KMS-11 (cell line): ENCODE measurements at regions not wholly inside any gene's neighbourhood (a gene's known extent, or its start where the extent isn't known, plus 50 kb on each side); places are given as distances from the start of the nearest gene placed in this dataset.

Experiments used
- H2AFZ ChIP-seq: fragments of 200-600 bp; sonication (generic); 2 replicates; pipeline ENCODE4 v1.6.1; 2016; ENCODE audit warnings: antibody characterized with exemption, mixed run types, low read depth
- H3K27ac ChIP-seq: fragments of 200-600 bp; sonication (generic); 2 replicates; pipeline ENCODE4 v1.6.1; 2016; ENCODE audit warnings: mild to moderate bottlenecking, mixed run types
- H3K27me3 ChIP-seq: fragments of 200-600 bp; sonication (generic); 2 replicates; pipeline ENCODE4 v1.6.1; 2017; ENCODE audit warnings: mild to moderate bottlenecking, low read depth, mixed run types, moderate library complexity; ENCODE audit not compliant: insufficient read depth
- H3K36me3 ChIP-seq: fragments of 200-600 bp; sonication (generic); 2 replicates; pipeline ENCODE4 v1.6.1; 2017; ENCODE audit warnings: mild to moderate bottlenecking, mixed run types; ENCODE audit not compliant: insufficient read depth
- H3K4me1 ChIP-seq: fragments of 200-600 bp; sonication (generic); 2 replicates; pipeline ENCODE4 v1.6.1; 2016; ENCODE audit warnings: mild to moderate bottlenecking, low read depth, mixed run types; ENCODE audit not compliant: poor library complexity, severe bottlenecking
- H3K4me2 ChIP-seq: fragments of 200-600 bp; sonication (generic); 2 replicates; pipeline ENCODE4 v1.7.0; 2016; ENCODE audit warnings: mild to moderate bottlenecking, mixed run types
- H3K4me3 ChIP-seq: fragments of 200-600 bp; sonication (generic); IDR thresholded peaks from 2 replicates; pipeline ENCODE4 v1.6.1; 2017; ENCODE audit warnings: low read depth, low read length, mixed read lengths; ENCODE audit not compliant: insufficient read depth
- H3K79me2 ChIP-seq: fragments of 200-600 bp; sonication (generic); 2 replicates; pipeline ENCODE4 v1.6.1; 2016; ENCODE audit warnings: low read depth, mixed run types; ENCODE audit not compliant: insufficient read depth
- H3K9ac ChIP-seq: fragments of 200-600 bp; sonication (generic); 2 replicates; pipeline ENCODE4 v1.6.1; 2016; ENCODE audit warnings: mild to moderate bottlenecking, mixed run types
- H4K20me1 ChIP-seq: fragments of 200-600 bp; sonication (generic); 2 replicates; pipeline ENCODE4 v1.6.1; 2016; ENCODE audit warnings: mild to moderate bottlenecking, mixed run types; ENCODE audit not compliant: insufficient read depth
- CTCF ChIP-seq: fragments of 200-600 bp; sonication (generic); conservative IDR thresholded peaks from 2 replicates; pipeline ENCODE4 v1.6.1; 2017; ENCODE audit warnings: low read depth, mild to moderate bottlenecking, antibody characterized with exemption, low read length, moderate library complexity, mixed read lengths

DNA sequence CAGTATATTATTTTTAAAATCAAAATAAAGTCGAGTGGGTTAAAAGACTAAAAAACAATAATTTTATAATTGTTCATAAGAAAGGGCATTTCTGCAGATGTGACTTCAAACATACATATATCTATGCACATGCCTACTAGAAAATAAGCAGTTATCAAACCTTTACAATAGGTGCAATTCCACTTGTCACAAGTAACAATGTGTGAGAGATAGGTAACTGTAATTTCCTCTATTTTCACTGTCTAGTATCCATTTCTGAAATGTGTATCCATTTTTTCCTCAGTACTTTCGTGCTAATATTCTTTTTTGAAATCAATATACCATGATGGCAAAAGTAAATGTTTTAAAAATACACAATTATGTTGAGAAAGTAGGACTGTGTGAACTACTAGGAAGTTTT is 96.9 kb upstream of the GNAI1 start:
- Histone ChIP-seq H3K4me2 (no peak overlapping the region), H4K20me1 (no peaks in the 10 kb centered on the region), H3K27ac (no peak overlapping the region), H3K36me3 (no peaks in the 10 kb centered on the region), H2AFZ (no peak overlapping the region), H3K4me1 (no peaks in the 10 kb centered on the region), H3K79me2 (no peaks in the 10 kb centered on the region), H3K9ac (no peak overlapping the region), H3K4me3 (no peak overlapping the region), H3K27me3 (no peaks in the 10 kb centered on the region)
- no peak for TF ChIP-seq CTCF

DNA sequence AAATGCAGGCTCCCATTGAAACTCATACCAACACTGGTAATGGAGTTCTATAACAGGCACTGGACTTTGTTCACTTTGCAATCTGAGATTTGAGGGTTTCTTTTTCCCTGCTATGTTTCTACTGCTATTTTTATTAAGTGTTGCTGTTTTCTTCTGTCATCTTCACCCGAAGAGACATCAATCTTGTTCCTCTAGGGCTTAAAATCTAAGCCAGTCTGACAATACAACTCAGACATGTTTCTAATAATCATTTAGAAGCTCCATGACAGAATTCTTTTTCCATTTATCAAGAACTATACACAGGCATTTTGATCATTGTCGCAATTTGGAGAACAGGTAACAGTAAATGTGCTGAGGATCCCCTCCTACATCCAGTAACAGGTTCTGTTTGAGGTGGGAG is 98.5 kb upstream of the GNAI1 start:
- no peaks in the 10 kb centered on the region for H3K36me3 ChIP-seq
- no peak for TF ChIP-seq CTCF
- H4K20me1 ChIP-seq = no peaks in the 10 kb centered on the region
- no peak overlapping the region for H3K4me3 ChIP-seq
- no peaks in the 10 kb centered on the region for H3K4me1 ChIP-seq
- H3K4me2 ChIP-seq = no peak overlapping the region
- H3K27ac ChIP-seq = no peak overlapping the region
- H3K79me2 ChIP-seq = no peaks in the 10 kb centered on the region
- no peak overlapping the region for H3K9ac ChIP-seq
- H3K27me3 ChIP-seq = no peaks in the 10 kb centered on the region
- H2AFZ ChIP-seq = no peak overlapping the region

GRCh38 chr7:80028717-80029116 is 105.9 kb upstream of the GNAI1 start:
- Histone ChIP-seq H3K4me3 (no peak overlapping the region), H4K20me1 (no peaks in the 10 kb centered on the region), H3K79me2 (no peaks in the 10 kb centered on the region), H3K9ac (no peak overlapping the region), H3K27ac (no peak overlapping the region), H3K27me3 (no peaks in the 10 kb centered on the region), H3K4me2 (no peak overlapping the region), H2AFZ (no peak overlapping the region), H3K4me1 (no peaks in the 10 kb centered on the region), H3K36me3 (no peaks in the 10 kb centered on the region)
- no peak for TF ChIP-seq CTCF

- H4K20me1 ChIP-seq = no peaks in the 10 kb centered on the region
- no peak for TF ChIP-seq CTCF
- H3K4me1 ChIP-seq = no peaks in the 10 kb centered on the region
- no peak overlapping the region for H3K4me3 ChIP-seq
- no peak overlapping the region for H2AFZ ChIP-seq
- H3K27me3 ChIP-seq = no peaks in the 10 kb centered on the region
- H3K79me2 ChIP-seq = no peaks in the 10 kb centered on the region
- no peak overlapping the region for H3K9ac ChIP-seq
- no peaks in the 10 kb centered on the region for H3K36me3 ChIP-seq
- no peak overlapping the region for H3K27ac ChIP-seq
- no peak overlapping the region for H3K4me2 ChIP-seq
Observed at GRCh38 chr7:80027611-80028173, 106.9 kb upstream of the GNAI1 start.
